22Rv1 (cell line): ENCODE measurements at regions not wholly inside any gene's neighbourhood (a gene's known extent, or its start where the extent isn't known, plus 50 kb on each side); places are given as distances from the start of the nearest gene placed in this dataset.
"Not testable (repeated sequence)": the region's sequence is repeated elsewhere in the genome, so short reads cannot be mapped to it uniquely, and the experiment has no call there.

Source experiments
- ZFX ChIP-seq: fragments of 450-650 bp; IDR thresholded peaks from 2 replicates; pipeline ENCODE4 v1.6.1; 2017; ENCODE audit warnings: antibody characterized with exemption, borderline replicate concordance
- TF ChIP-seq, protein P1 (sequence below): fragments of 450-650 bp; IDR thresholded peaks from 2 replicates; pipeline ENCODE4 v1.5.1; 2017; ENCODE audit warnings: mild to moderate bottlenecking

- TF ChIP-seq, protein P1, sequence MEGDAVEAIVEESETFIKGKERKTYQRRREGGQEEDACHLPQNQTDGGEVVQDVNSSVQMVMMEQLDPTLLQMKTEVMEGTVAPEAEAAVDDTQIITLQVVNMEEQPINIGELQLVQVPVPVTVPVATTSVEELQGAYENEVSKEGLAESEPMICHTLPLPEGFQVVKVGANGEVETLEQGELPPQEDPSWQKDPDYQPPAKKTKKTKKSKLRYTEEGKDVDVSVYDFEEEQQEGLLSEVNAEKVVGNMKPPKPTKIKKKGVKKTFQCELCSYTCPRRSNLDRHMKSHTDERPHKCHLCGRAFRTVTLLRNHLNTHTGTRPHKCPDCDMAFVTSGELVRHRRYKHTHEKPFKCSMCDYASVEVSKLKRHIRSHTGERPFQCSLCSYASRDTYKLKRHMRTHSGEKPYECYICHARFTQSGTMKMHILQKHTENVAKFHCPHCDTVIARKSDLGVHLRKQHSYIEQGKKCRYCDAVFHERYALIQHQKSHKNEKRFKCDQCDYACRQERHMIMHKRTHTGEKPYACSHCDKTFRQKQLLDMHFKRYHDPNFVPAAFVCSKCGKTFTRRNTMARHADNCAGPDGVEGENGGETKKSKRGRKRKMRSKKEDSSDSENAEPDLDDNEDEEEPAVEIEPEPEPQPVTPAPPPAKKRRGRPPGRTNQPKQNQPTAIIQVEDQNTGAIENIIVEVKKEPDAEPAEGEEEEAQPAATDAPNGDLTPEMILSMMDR = not testable (repeated sequence)
- not testable (repeated sequence) for TF ChIP-seq ZFX
These were observed 1494.5 kb upstream of the TPTE start for GRCh38 chr21:9026729-9027416.
